ENCODE measurements at regions not wholly inside any gene's neighbourhood (a gene's known extent, or its start where the extent isn't known, plus 50 kb on each side); places are given as distances from the start of the nearest gene placed in this dataset.
A peak's percentile ranks its signal among the peaks of the same experiment; 100 is the strongest.
"Not testable (repeated sequence)": the region's sequence is repeated elsewhere in the genome, so short reads cannot be mapped to it uniquely, and the experiment has no call there.

- no peak for DNase-seq
Measured at GRCh38 chr14:53448682-53449081, 295.6 kb upstream of the DDHD1 start.

DNA sequence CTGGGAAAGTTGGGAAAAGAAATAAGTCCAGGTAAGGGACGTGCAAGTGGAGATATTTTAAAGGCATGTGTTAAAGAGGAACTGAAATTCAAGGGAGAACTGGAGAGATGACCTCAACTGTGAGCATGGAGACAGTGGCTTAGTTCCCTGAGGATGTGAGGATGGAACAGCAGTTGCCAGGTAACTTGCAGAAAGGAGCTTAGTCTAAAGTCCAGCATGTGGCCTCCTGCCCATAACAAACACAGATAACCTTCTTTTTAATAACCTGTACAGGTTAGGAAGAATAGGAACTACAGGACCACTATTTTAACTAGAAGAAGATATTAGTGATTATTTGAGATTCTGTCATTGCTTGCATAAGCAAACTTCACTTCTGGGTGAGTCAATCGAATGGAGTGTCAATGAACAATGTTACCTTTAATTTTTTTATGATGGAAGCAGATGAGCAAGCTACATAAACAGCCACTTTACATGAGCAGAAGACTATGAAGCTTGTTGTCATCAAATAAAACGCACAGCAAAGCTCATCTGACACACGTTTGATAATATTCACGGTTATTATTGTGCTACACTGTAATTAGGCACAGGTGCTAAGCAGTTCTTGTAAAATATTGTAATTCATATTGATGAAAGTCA, 291.7 kb upstream of the DDHD1 start:
- no peak for DNase-seq

- no peak for DNase-seq
Measured at GRCh38 chr14:53441789-53442188, 288.7 kb upstream of the DDHD1 start.

- no peak for DNase-seq
Measured at GRCh38 chr14:53437858-53438257, 284.7 kb upstream of the DDHD1 start.

- DNase-seq, result peak; percentile 69
Measured at GRCh38 chr14:53432378-53432802, 279.3 kb upstream of the DDHD1 start.

- no peak for DNase-seq
Measured at GRCh38 chr14:53430870-53431269, 277.7 kb upstream of the DDHD1 start.

DNA sequence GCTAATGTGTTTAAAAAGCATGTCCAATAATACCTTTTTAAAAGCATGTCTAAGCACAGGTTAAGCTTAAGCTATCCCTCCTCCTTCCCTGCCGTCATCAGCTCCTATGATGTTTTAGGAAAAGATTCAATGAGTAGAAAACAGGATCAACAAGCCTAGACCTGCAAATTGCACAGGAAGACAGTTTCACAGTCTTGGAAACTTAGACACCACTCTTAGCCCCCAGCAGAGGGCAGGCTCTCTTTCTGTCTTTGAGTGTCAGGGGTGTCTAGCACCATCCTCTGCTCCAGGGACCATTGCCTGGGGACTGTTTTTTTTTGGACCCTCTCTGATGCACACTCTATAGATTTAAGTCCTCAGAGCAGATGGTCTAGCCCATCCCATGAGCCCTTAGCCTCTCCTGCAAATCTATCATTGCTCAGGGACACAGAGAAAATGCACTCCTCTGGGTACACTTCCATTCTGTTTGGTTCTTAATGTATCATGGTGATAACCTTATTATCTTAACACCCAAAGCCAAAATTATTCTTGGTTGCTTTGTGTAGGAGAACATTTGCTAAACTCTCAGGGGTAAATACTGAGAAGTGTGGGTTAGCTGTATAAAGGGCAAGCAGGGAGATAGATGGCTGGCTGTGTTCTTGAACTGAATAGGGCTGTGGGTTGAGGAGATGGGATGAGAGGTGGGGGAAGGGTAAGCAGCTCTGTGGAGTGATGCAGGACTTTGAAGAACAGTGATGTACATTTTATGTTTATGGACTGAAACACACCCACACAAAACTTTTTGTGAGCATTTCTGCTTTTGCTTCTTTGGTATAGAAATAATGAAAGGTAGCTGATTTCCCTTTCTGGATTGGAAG, 259.9 kb upstream of the DDHD1 start:
- DNase-seq, result peak; percentile 18

DNA sequence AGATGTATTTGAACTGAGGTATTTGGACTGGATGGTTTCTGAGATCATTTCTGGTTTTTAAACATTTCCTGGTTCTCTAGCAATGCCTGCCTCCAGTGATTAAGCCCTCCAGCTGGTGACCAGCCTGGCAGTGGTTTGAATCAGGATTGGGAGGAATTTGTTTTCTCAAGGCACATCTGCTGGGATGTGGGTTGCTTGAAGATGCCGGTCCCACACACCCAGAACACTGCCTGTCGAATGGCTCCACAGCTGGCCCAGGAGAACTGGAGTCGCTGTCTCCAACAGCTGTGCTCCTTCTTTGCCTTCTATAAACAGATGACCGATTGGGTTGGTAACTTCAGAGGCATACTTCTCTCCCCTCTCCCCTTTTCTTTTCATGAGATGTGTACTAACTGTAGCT, 258.0 kb upstream of the DDHD1 start:
- DNase-seq, result no peak

GRCh38 chr14:53409969-53410368, 256.8 kb upstream of the DDHD1 start:
- DNase-seq, result no peak

DNA sequence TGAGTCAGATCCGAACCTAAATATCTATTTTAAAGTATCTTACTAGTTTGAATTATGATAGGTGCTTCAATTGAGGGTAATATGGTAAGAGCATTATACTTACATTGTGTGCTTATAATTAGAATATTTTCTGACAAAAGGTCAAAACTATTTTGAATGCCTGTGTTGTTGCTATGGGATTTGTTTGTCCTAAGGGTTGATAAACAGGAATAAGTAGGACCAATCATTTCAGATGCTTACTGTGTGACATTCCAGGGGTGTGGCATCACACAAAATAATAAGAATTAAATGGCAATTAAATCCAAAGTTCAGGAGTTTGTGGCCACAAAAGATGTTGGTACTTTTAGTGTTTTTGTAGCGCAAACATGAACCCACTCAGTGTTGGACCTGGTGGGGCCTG, 256.2 kb upstream of the DDHD1 start:
- DNase-seq, result no peak

DNA sequence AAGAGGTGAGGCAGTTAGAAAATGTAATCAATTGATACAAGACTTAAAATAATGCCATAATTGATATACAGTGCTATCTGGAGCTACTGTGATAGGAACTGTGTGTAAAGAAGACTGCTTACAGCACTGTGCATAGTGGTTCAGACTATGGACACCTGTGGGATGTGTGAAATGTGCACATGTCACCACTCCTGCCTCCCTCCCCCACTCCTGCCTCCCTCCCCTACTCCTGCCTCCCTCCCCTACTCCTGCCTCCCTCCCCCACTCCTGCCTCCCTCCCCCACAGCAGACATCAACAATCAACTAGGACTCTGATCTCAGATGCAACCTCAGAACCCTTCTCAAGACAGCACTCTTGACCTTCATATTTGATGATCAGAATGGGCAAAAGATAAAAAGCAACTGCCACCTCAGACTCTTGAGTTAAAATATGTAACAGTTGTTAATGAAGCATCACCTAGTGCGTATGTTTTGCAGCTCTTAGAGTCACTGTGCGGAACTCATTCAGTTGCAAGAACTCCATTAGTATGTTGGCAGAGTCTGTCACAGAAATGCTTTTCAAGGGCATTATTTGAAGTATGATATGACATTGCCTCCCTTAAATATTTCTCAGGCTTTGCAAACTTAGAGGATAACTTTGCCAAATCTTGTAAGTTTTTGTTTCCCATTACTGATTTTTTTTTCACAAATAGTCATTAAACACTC, 255.2 kb upstream of the DDHD1 start:
- DNase-seq, result no peak

DNA sequence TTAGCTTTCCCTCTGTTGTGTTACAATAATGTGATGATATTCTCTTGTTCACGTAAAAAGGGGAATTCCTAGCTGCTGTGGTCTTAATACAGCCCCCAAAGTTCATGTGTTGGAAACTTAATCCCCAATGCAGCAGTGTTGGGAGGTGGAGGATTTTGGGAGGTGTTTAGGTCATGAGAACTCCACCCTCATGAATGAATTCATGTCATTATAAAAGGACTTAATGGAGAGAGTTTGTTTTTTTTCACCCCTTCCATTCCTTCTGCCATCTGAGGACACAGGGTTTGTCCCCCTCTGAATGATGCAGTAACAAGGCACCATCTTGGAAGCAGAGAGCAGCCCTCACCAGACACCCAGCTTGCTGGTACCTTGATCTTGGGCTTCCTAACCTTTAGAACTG, 253.4 kb upstream of the DDHD1 start:
- DNase-seq, result no peak

DNA sequence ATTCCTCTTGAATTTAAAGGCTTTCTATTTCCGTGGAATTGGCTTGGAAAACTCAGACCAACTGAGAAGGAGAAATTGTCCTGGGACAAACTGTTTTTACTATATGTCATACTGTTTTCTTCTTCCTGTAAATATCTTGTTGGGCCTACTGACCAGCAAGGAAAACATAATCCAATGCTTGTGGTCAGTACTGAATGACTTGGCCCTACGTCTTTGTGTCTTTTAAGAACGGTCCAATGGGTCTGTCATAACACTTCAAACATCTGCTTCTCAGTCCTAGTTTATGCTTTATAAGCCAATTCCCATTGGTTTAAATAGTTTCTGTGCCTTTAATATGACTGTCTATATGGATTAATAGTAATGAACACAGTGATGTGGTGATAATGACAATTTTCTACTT, 248.5 kb upstream of the DDHD1 start:
- no peak for DNase-seq

- DNase-seq, result no peak
Measured at GRCh38 chr14:53399057-53399456, 245.9 kb upstream of the DDHD1 start.

GRCh38 chr14:53398616-53399015, 245.5 kb upstream of the DDHD1 start:
- DNase-seq, result no peak

GRCh38 chr14:53395267-53395666, 242.1 kb upstream of the DDHD1 start:
- DNase-seq, result not testable (repeated sequence)

- no peak for DNase-seq
Measured at GRCh38 chr14:53391631-53392285, 238.6 kb upstream of the DDHD1 start.

GRCh38 chr14:53391156-53391555, 238.0 kb upstream of the DDHD1 start:
- DNase-seq, result no peak

- no peak for DNase-seq
Measured at GRCh38 chr14:53390008-53390407, 236.9 kb upstream of the DDHD1 start.

DNA sequence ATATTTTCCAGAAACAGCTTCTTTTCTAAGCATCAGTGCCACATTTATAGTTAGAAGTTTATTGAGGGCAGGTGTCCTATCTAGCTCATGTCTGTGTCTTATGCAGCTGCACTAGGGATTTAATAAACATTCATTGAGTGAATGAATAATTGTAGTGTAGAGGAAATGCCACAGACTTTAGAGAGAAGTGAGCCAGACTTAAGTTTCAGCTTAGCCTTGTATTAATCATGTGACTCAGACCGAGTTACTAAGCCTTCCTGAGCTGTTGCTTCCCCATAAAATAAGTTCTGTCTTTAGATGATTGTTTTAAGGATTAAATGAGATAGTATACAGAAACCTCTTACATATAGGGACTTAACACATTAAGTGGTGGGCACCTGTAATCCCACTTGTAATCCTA, 236.1 kb upstream of the DDHD1 start:
- DNase-seq, result no peak

DNA sequence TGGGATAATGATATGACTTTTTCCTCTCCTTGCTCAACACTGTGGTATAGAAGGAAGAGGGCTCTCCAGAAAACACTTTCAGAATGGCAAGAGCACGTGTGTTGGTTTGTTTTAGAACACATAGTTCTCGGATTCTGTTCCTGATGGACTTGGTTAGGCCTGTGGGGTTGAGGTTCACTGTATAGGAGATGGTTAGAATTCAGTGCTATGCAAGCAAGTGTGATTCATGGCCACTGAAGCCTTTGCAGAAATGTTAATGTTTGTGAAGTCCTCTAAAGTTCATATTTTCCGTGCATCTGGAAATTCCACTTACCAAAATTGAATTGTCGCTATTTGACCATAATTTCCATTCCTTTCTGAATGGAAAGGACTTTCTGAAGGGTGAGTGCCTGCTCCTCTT, 233.2 kb upstream of the DDHD1 start:
- DNase-seq, result no peak

- DNase-seq, result no peak
Measured at GRCh38 chr14:53384536-53384935, 231.4 kb upstream of the DDHD1 start.

GRCh38 chr14:53384073-53384472, 230.9 kb upstream of the DDHD1 start:
- DNase-seq, result no peak
